GM18502 (cell line): ENCODE measurements at regions not wholly inside any gene's neighbourhood (a gene's known extent, or its start where the extent isn't known, plus 50 kb on each side); places are given as distances from the start of the nearest gene placed in this dataset.
"Not testable (repeated sequence)": the region's sequence is repeated elsewhere in the genome, so short reads cannot be mapped to it uniquely, and the experiment has no call there.

Source experiments
- ATAC-seq: cut with Tn5 transposase; IDR thresholded peaks from one replicate; pipeline ENCODE4 v1.9.1; 2021; ENCODE audit warnings: mild to moderate bottlenecking; ENCODE audit not compliant: unreplicated experiment, poor library complexity

GRCh38 chr1:219863816-219864215 lies 64.5 kb downstream of the SLC30A10 start:
- not testable (repeated sequence) for ATAC-seq

- no peak for ATAC-seq
Observed at GRCh38 chr1:219862366-219862765, 66.0 kb downstream of the SLC30A10 start.

- no peak for ATAC-seq
Observed at GRCh38 chr1:219858980-219859379, 69.4 kb downstream of the SLC30A10 start.

GRCh38 chr1:219847215-219847855 lies 81.0 kb downstream of the SLC30A10 start:
- ATAC-seq, result no peak

- ATAC-seq, result not testable (repeated sequence)
Observed at GRCh38 chr1:219839595-219839994, 88.8 kb downstream of the SLC30A10 start.

GRCh38 chr1:219837994-219838294 lies 90.4 kb downstream of the SLC30A10 start:
- no peak for ATAC-seq

DNA sequence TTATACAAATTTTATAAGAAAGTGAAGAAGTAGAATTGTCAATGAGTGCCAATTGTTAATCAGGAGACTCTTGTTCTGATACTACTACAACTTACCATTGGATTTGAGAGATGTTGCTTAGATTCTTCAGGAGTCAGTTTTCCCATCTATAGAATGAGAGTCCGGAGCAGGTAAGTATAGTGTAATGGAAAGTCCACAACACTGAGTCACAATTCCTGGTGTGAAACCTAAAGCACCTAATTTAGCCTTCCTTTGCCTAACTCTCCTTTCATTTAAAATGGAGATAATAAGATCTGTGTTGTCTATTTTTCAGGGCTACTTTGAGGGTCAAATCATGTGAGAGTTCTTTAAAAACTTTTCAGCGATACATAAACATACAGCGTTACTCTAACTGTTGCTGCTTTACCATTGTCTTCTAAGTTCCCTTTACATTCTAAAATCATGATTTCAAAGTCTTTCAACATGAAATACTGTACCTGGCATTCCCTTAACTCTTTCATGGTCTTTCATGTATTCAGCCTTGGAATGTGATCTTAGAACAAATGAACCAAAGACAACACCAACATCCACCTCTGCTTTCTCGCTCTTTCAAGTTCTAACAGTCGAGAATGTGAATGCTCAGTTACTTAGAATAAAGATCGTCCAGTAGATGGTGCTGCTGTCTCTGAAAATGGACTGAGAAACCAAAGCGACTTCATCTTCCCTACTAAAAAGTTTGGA lies 90.9 kb downstream of the SLC30A10 start:
- no peak for ATAC-seq

DNA sequence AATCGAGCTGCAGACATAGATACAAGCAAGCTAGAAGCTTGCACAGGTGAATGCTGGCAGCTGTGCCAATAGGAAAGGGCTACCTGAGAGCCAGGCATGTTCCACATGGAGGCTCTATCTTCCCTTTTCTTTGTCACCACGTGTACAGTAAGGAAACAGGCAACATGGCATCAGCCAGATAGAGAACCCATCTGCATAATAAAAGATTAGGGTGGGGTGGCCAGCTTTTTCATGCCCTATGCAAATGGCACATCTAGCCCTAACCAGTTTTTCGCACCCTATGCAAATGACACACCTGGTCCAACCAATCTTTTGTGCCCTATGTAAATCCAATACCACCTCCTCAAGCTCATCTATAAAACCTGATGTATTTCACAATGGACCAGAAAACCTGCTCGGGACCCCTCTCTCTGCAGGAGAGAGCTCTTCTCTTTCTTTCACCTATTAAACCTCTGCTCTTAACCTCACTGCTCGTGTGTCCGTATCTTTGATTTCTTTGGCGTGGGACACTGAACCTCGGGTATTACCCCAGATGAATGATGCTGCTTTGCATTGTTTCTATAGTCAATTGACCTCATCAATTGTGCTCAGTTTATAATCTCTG lies 93.9 kb downstream of the SLC30A10 start:
- no peak for ATAC-seq

DNA sequence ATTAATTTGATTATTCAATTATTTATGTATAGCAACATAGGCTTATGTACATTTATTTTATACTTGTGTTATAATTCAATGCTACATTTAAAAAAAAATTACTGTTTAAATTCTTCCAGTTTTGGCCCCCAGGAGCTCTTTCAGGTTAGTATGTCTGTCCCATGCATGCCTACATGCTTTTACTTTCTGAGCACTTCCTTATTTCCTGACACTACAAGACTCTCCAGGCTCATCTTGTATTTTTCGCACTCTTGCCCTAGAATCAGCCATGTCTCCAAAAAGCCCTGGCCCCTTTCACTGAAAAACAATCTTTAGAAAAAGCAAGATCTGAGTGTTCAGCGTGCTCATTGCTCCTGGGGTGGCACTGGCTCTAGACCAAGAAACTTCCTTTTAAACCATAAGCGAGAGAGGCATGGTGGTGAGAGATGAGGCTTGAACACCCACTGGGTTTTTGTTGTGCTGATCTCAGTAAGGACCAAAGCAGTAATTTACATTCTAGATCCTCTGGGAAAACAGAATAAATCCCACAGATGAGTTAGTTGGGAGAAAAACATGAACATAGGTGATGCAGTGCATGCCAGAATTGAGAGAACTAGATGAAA lies 95.0 kb downstream of the SLC30A10 start:
- no peak for ATAC-seq

DNA sequence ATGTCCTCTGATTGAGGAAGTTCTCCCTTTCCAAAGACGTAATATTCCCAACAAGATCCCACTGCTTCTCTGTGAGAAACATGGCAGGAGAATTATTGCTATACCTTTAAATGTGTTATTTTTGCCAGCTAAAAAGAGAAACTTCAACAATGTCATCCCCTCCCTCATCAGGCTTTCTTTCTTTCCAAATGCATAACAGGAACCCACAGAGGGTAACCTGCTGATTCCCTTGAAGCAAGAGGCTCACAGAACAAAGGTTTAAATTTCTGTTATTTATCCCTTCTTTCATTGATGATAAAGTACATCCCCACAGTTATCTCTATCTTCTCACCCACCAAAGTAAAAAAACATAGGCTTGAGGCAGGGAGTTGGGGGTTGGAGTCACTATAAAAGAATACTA lies 102.1 kb downstream of the SLC30A10 start:
- no peak for ATAC-seq

DNA sequence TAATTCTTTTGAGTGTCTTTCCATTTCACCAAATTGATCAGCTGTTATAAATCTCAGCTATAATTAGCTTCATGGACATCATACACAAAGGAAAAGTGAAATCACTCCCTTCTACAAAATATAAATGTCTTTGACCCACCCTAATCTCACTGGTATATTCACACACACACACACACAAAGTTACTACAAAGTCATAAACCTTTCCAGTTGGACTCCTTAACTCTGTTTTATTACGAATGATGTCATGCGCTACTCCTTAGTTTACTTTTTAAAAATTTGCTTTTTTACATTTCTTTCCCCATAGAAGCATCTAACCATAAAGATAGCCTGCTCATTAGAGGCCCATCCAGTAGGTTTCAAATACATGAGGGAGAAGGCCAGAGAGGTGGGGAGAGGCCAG lies 103.0 kb downstream of the SLC30A10 start:
- no peak for ATAC-seq

DNA sequence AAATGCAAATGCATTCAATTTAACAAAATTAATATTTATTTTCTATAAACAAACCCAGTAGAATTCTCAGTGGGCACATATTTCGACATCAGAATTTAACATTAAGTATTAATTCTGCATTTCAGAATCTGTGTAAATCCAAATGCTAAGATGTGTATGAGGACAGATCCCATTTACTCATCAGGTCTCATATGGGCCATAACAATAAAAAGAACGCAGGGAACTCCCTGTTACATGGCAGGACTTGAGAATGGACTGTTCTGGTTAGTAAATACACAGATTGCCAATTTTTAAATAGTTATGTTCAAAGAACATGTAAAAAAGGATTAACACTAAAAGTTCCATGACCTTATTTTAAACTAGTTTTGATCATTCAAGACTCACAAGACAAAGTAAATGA lies 104.0 kb downstream of the SLC30A10 start:
- ATAC-seq, result no peak

- ATAC-seq, result no peak
Observed at GRCh38 chr1:219820551-219820950, 107.8 kb downstream of the SLC30A10 start.

- ATAC-seq, result no peak
Observed at GRCh38 chr1:219817914-219818313, 110.4 kb downstream of the SLC30A10 start.

GRCh38 chr1:219813294-219813693 lies 115.1 kb downstream of the SLC30A10 start:
- no peak for ATAC-seq

GRCh38 chr1:219812491-219813203 lies 115.7 kb downstream of the SLC30A10 start:
- peak; percentile 93 for ATAC-seq

GRCh38 chr1:219812086-219812485 lies 116.3 kb downstream of the SLC30A10 start:
- no peak for ATAC-seq

DNA sequence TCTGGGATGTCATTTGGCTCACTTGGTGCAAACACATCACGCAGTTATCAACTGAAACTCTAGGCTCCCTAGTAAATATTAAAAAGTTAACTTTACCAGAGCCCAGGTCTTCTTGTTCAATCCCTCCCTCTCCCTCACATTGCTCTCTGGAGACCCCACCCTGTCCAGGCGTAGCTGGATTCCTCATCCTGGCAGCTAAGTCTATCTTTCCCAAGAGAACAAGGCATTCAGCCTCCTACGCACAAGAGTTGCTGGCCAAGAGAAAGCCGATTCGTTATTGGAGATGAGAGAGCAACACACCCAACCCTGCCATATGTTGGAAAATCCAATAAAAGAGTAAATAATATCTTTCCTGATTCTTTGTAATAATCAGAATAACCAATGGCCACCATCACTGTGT lies 117.9 kb downstream of the SLC30A10 start:
- no peak for ATAC-seq

DNA sequence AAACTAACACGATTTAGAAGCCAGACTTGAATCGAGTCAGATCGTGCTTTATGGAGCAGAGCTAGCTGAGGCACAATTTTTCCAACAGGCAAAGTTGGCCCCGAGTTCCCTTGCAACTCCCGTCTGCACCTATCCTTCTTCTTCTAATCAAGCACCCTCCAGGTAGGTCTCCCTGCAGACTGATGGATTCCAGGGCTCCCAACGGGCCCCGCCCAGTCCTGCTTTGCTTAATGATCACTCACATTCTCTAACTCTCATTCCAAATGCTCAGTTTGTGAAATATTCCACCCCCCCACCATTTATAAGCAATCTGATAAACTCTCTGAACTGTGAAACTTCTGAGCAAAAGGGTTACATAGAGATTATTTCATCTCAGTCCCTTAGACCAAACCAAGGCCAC lies 119.6 kb downstream of the SLC30A10 start:
- no peak for ATAC-seq

GRCh38 chr1:219806642-219807041 lies 121.7 kb downstream of the SLC30A10 start:
- no peak for ATAC-seq

DNA sequence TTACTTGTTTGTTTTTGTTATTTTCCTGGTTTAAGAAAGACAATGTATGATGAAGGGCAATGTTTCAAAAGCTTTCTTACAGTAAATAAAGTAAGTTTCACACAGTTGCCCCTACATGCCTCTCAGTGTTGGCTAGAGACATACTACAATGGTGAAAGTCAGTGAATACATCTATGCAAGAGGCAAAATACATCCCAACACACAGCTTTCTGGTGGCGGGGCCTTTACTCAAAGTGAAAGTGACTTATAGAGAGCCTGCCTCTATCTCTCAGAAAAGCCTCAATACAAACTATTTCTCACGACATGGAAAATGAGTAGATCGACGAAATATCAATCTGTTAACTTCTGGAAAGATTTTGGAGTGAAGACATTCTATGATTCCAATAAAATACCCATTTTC lies 122.3 kb downstream of the SLC30A10 start:
- peak; percentile 73 for ATAC-seq
